ENCODE measurements at regions not wholly inside any gene's neighbourhood (a gene's known extent, or its start where the extent isn't known, plus 50 kb on each side); places are given as distances from the start of the nearest gene placed in this dataset.

- H3K27ac Mint-ChIP-seq: no peak overlapping the region
- H3K9me3 Mint-ChIP-seq: peaks cover 18% of the 10 kb centered on the region
- H3K36me3 Mint-ChIP-seq (ENCODE audit: low read depth): peaks cover 16% of the 10 kb centered on the region; the same call in 1 of the 2 replicates
- no peak for DNase-seq
- no peak overlapping the region for H3K4me3 Mint-ChIP-seq
- no peak for TF ChIP-seq CTCF (IDR thresholded peaks at IDR 0.05)
- H3K4me1 Mint-ChIP-seq (ENCODE audit: low read depth): peaks cover 9% of the 10 kb centered on the region; the same call in 1 of the 2 replicates
- no peaks in the 10 kb centered on the region for H3K27me3 Mint-ChIP-seq (ENCODE audit: insufficient read depth)
Observed at GRCh38 chr4:134747108-134747805, 545.7 kb upstream of the PABPC4L start.

- peaks cover 33% of the 10 kb centered on the region for H3K9me3 Mint-ChIP-seq
- H3K4me3 Mint-ChIP-seq: no peak overlapping the region
- no peak for TF ChIP-seq CTCF (IDR thresholded peaks at IDR 0.05)
- H3K36me3 Mint-ChIP-seq (ENCODE audit: low read depth): peaks cover 27% of the 10 kb centered on the region
- no peaks in the 10 kb centered on the region for H3K4me1 Mint-ChIP-seq (ENCODE audit: low read depth)
- no peak for DNase-seq
- no peak overlapping the region for H3K27ac Mint-ChIP-seq
- H3K27me3 Mint-ChIP-seq (ENCODE audit: insufficient read depth): no peaks in the 10 kb centered on the region
Observed at GRCh38 chr4:134740290-134740689, 538.7 kb upstream of the PABPC4L start.

- TF ChIP-seq CTCF (IDR thresholded peaks at IDR 0.05): no peak
- H3K9me3 Mint-ChIP-seq: peaks cover 19% of the 10 kb centered on the region
- H3K4me3 Mint-ChIP-seq: no peak overlapping the region
- no peak for DNase-seq
- H3K4me1 Mint-ChIP-seq (ENCODE audit: low read depth): no peaks in the 10 kb centered on the region
- no peaks in the 10 kb centered on the region for H3K27me3 Mint-ChIP-seq (ENCODE audit: insufficient read depth)
- H3K36me3 Mint-ChIP-seq (ENCODE audit: low read depth): peaks cover 20% of the 10 kb centered on the region
- H3K27ac Mint-ChIP-seq: no peak overlapping the region
Observed at GRCh38 chr4:134735901-134736300, 534.3 kb upstream of the PABPC4L start.

GRCh38 chr4:134727696-134728095 is 526.1 kb upstream of the PABPC4L start:
- H3K9me3 Mint-ChIP-seq: peaks cover 10% of the 10 kb centered on the region; the same call in 1 of the 2 replicates
- no peaks in the 10 kb centered on the region; the same call in 1 of the 2 replicates for H3K4me1 Mint-ChIP-seq (ENCODE audit: low read depth)
- no peak for TF ChIP-seq CTCF (IDR thresholded peaks at IDR 0.05)
- H3K36me3 Mint-ChIP-seq (ENCODE audit: low read depth): peaks cover 9% of the 10 kb centered on the region; the same call in 1 of the 2 replicates
- no peak for DNase-seq
- H3K4me3 Mint-ChIP-seq: no peak overlapping the region
- H3K27me3 Mint-ChIP-seq (ENCODE audit: insufficient read depth): no peaks in the 10 kb centered on the region
- no peak overlapping the region for H3K27ac Mint-ChIP-seq

- no peak for TF ChIP-seq CTCF (IDR thresholded peaks at IDR 0.05)
- Mint-ChIP-seq H3K9me3 (no peaks in the 10 kb centered on the region), H3K4me1 (ENCODE audit: low read depth) (peaks cover 6% of the 10 kb centered on the region; the same call in 1 of the 2 replicates)
Observed at GRCh38 chr4:134722306-134722705, 520.7 kb upstream of the PABPC4L start.

More at GRCh38 chr4:134722306-134722705, 520.7 kb upstream of the PABPC4L start:
- H3K27me3 Mint-ChIP-seq (ENCODE audit: insufficient read depth): no peaks in the 10 kb centered on the region
- DNase-seq: no peak
- H3K27ac Mint-ChIP-seq: no peak overlapping the region
- H3K36me3 Mint-ChIP-seq (ENCODE audit: low read depth): 0 out of 2 replicates have a peak, but pooled peaks cover 3% of the 10 kb centered on the region
- no peak overlapping the region for H3K4me3 Mint-ChIP-seq
